ENCODE measurements at regions not wholly inside any gene's neighbourhood (a gene's known extent, or its start where the extent isn't known, plus 50 kb on each side); places are given as distances from the start of the nearest gene placed in this dataset.

- TF ChIP-seq IRF3 (IDR thresholded peaks at IDR 0.05; ENCODE audit: low read depth, low read length) (no peak), YY1 (IDR thresholded peaks at IDR 0.05; ENCODE audit: low read depth) (no peak), MXI1 (IDR thresholded peaks at IDR 0.05; ENCODE audit: low read depth, low read length) (no peak), RAD21 (IDR thresholded peaks at IDR 0.05; ENCODE audit: low read length) (no peak)
- ChIA-PET CTCF (interaction anchor here (0.7 to 6.1 kb wide), 24 partner anchors 9 to 503 kb away, joined by 3 to 75 read pairs (median 5); no protein-coding TSS in a partner anchor), POLR2A (no interaction called here)
- Histone ChIP-seq H3K9me3 (no peaks in the 10 kb centered on the region), H2AFZ (ENCODE audit: low read depth) (no peak overlapping the region), H3K9me2 (no peaks in the 10 kb centered on the region), H3K27ac (ENCODE audit: low read depth in 2 of 2, low read length in 1 of 2) (peak overlapping the region; percentile 60 to 100; a peak in 3 of 4 replicates), H3K4me1 (ENCODE audit: control insufficient read depth in 1 of 2, insufficient read depth in 2 of 2, low read depth in 1 of 2, low read length in 1 of 2) (peaks cover 10 to 23% of the 10 kb centered on the region in 2 experiments; a peak in 3 of 4 replicates), H3K4me3 (ENCODE audit: low read depth in 2 of 2, low read length in 1 of 2) (no peak overlapping the region), H3K4me2 (peak overlapping the region; percentile 37; the same call in 1 of the 2 replicates), H3K36me3 (replicated peaks in 1 of 2; ENCODE audit: control insufficient read depth in 1 of 2, insufficient read depth in 2 of 2, low read length in 1 of 2) (no peaks in the 10 kb centered on the region), H3K27me3 (ENCODE audit: insufficient read depth) (no peaks in the 10 kb centered on the region), H3K79me2 (ENCODE audit: insufficient read depth) (no peaks in the 10 kb centered on the region), H4K20me1 (ENCODE audit: insufficient read depth) (no peaks in the 10 kb centered on the region), H3K9ac (peak overlapping the region; percentile 15; the same call in 1 of the 2 replicates), H3F3A (replicated peaks; ENCODE audit: insufficient read depth) (peaks cover 26% of the 10 kb centered on the region)
- DNase-seq = no peak
- 95% methylated on average over 19 of the region's 19 CpGs for WGBS (ENCODE audit: low lambda C conversion rate)
These were observed 105.6 kb upstream of the TMPRSS2 start for GRCh38 chr21:41613533-41613909.

GRCh38 chr21:41612674-41613532 is 104.9 kb upstream of the TMPRSS2 start:
- DNase-seq = peak; percentile 79
- Histone ChIP-seq H3K27ac (ENCODE audit: low read depth in 2 of 2, low read length in 1 of 2) (peak overlapping the region; percentile 60 to 100), H3K9me3 (no peaks in the 10 kb centered on the region), H3F3A (replicated peaks; ENCODE audit: insufficient read depth) (peaks cover 26% of the 10 kb centered on the region), H4K20me1 (ENCODE audit: insufficient read depth) (no peaks in the 10 kb centered on the region), H3K79me2 (ENCODE audit: insufficient read depth) (no peaks in the 10 kb centered on the region), H3K9me2 (no peaks in the 10 kb centered on the region), H3K36me3 (replicated peaks in 1 of 2; ENCODE audit: control insufficient read depth in 1 of 2, insufficient read depth in 2 of 2, low read length in 1 of 2) (no peaks in the 10 kb centered on the region), H3K4me2 (peak overlapping the region; percentile 37; the same call in 1 of the 2 replicates), H2AFZ (ENCODE audit: low read depth) (peak overlapping the region; percentile 81; the same call in 1 of the 2 replicates), H3K27me3 (ENCODE audit: insufficient read depth) (no peaks in the 10 kb centered on the region), H3K9ac (peak overlapping the region; percentile 15; the same call in 1 of the 2 replicates), H3K4me3 (ENCODE audit: low read depth in 2 of 2, low read length in 1 of 2) (peak overlapping the region in 1 of 2 experiments; percentile 8; a peak in 1 of 4 replicates), H3K4me1 (ENCODE audit: control insufficient read depth in 1 of 2, insufficient read depth in 2 of 2, low read depth in 1 of 2, low read length in 1 of 2) (peaks cover 10 to 23% of the 10 kb centered on the region in 2 experiments; a peak in 3 of 4 replicates)
- ChIA-PET POLR2A (no interaction called here), CTCF (interaction anchor here (0.6 to 6.1 kb wide), 37 partner anchors 10 to 987 kb away, joined by 3 to 75 read pairs (median 4); partner anchors contain the start of gene PRDM15)
- WGBS (ENCODE audit: low lambda C conversion rate) = 38% methylated on average over 12 of the region's 21 CpGs
- TF ChIP-seq TCF12 (IDR thresholded peaks at IDR 0.05) (peak; percentile 67), SIN3A (IDR thresholded peaks at IDR 0.05; ENCODE audit: borderline replicate concordance, low read depth, low read length) (no peak), PBX3 (IDR thresholded peaks at IDR 0.05) (peak; percentile 45; the same call in 1 of the 2 replicates), CHD2 (IDR thresholded peaks at IDR 0.05; ENCODE audit: low read length, partially characterized antibody) (no peak), GABPA (IDR thresholded peaks at IDR 0.05; ENCODE audit: low read depth) (no peak), NRF1 (IDR thresholded peaks at IDR 0.05; ENCODE audit: low read depth, low read length) (no peak), TAF1 (IDR thresholded peaks at IDR 0.05; ENCODE audit: borderline replicate concordance, low read depth, low read length) (no peak), EZH2phosphoT487 (IDR thresholded peaks at IDR 0.05; ENCODE audit: borderline replicate concordance, low read depth) (no peak), MAX (IDR thresholded peaks at IDR 0.05; ENCODE audit: low read depth) (peak; percentile 33), YY1 (IDR thresholded peaks at IDR 0.05; ENCODE audit: low read depth) (no peak), RCOR1 (IDR thresholded peaks at IDR 0.05; ENCODE audit: low read length) (no peak), MEF2A (IDR thresholded peaks at IDR 0.05; ENCODE audit: borderline replicate concordance, low read depth) (no peak), NFIC (IDR thresholded peaks at IDR 0.05; ENCODE audit: borderline replicate concordance) (peak; percentile 57), REST (IDR thresholded peaks at IDR 0.05; ENCODE audit: low read depth, low read length) (no peak), USF2 (IDR thresholded peaks at IDR 0.05; ENCODE audit: borderline replicate concordance, low read depth, low read length) (no peak), TEAD4 (IDR thresholded peaks at IDR 0.05; ENCODE audit: borderline replicate concordance, insufficient read depth) (peak; percentile 38; the same call in 1 of the 2 replicates)

All from SK-N-SH (cell line).